ENCODE measurements at regions not wholly inside any gene's neighbourhood (a gene's known extent, or its start where the extent isn't known, plus 50 kb on each side); places are given as distances from the start of the nearest gene placed in this dataset.

DNA sequence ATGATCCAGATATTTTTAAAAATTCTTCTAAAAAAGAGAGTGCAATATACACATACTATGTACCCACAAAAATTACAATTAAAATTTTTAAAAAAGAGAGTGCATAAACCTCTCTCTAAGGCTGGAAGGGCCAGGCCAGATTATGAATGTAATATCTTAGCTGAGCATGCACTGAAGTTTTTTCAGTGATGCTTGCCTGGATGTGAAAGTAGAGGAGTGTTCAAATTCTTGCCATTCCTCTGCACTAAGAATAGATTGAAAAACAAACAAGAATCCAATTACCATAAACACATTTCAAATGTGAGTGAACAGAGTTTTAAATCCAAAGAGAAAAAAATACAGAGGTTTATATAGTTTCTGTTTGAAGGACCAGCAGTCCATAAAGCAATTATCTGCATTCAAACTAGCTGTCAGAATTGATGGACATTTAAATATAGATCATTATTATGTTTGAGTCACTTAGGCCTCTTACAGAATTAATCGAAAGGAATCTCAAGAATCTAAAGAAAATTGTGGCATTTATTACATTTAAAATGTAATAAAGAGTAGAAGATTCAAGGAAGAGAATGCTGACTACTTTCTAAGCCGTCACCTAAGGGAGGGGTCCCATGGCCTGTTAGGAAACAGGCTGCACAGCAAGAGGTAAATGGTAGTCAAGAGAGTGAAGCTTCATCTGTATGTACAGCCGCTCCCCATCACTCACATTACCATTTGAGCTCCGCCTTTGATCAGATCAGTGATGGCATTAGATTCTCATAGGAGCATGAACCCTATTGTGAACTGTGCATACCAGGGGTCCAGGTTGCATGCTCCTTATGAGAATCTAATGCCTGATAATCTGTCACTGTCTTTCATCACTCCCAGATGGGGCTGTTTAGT lies 159.3 kb upstream of the MDFIC2 start:
- ChIA-PET CTCF (no interaction called here), POLR2A (no interaction called here)
- TF ChIP-seq CTCF (IDR thresholded peaks at IDR 0.05; ENCODE audit: insufficient read depth in 1 of 2, low read depth in 1 of 2, low read length in 1 of 2, severe bottlenecking in 1 of 2, unreplicated experiment in 1 of 2): no peak
- H3K27me3 ChIP-seq (replicated peaks; ENCODE audit: control insufficient read depth, insufficient read depth, low read length): no peaks in the 10 kb centered on the region
- Mint-ChIP-seq H3K4me3 (ENCODE audit: unreplicated experiment) (no peak overlapping the region), H3K36me3 (ENCODE audit: insufficient read depth, unreplicated experiment) (no peaks in the 10 kb centered on the region), H3K4me1 (ENCODE audit: low read depth, unreplicated experiment) (no peaks in the 10 kb centered on the region), H3K27ac (ENCODE audit: unreplicated experiment) (no peak overlapping the region), H3K27me3 (ENCODE audit: insufficient read depth, unreplicated experiment) (no peaks in the 10 kb centered on the region), H3K9me3 (ENCODE audit: unreplicated experiment) (no peaks in the 10 kb centered on the region)
- H3K4me1 ChIP-seq: no peaks in the 10 kb centered on the region
- H3K36me3 ChIP-seq (ENCODE audit: control insufficient read depth, insufficient read depth, low read length): no peaks in the 10 kb centered on the region
- H3K4me3 ChIP-seq (ENCODE audit: low read depth, low read length): no peak overlapping the region
- H3K9me3 ChIP-seq: no peaks in the 10 kb centered on the region
- DNase-seq: no peak
- intact Hi-C loops (cut with micrococcal nuclease; ENCODE audit: unreplicated experiment): no loop called here
- BruUV-seq (replicated peaks): no TSS peak

DNA sequence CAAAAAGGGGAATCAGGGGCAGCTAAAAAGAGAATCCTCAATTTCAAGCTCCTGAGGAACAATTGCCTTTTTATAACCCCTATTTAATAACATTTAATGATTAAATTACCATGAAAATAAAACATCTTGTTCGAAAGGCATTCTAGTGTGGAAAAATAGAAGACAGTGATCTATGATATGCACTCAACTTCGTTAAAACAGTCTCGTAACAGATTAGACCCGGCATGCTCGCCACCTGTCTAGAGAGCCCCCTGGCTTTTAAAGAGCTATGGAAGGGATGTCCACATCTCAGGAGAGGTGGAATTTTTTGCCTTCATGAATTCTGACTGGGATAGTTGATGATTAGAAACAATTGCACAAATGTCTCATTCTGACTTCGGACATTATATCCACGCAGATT lies 153.7 kb upstream of the MDFIC2 start:
- no peaks in the 10 kb centered on the region for H3K27me3 ChIP-seq (replicated peaks; ENCODE audit: control insufficient read depth, insufficient read depth, low read length)
- POLR2A ChIA-PET: no interaction called here
- H3K4me1 ChIP-seq: no peaks in the 10 kb centered on the region
- no peaks in the 10 kb centered on the region for H3K27me3 Mint-ChIP-seq (ENCODE audit: insufficient read depth, unreplicated experiment)
- no peak overlapping the region for H3K4me3 ChIP-seq (ENCODE audit: low read depth, low read length)
- intact Hi-C loops (cut with micrococcal nuclease; ENCODE audit: unreplicated experiment): no loop called here
- H3K9me3 ChIP-seq: no peaks in the 10 kb centered on the region
- no peak for TF ChIP-seq CTCF (IDR thresholded peaks at IDR 0.05; ENCODE audit: insufficient read depth in 1 of 2, low read depth in 1 of 2, low read length in 1 of 2, severe bottlenecking in 1 of 2, unreplicated experiment in 1 of 2)
- no peaks in the 10 kb centered on the region for H3K36me3 ChIP-seq (ENCODE audit: control insufficient read depth, insufficient read depth, low read length)
- H3K9me3 Mint-ChIP-seq (ENCODE audit: unreplicated experiment): no peaks in the 10 kb centered on the region
- no peak overlapping the region for H3K27ac Mint-ChIP-seq (ENCODE audit: unreplicated experiment)
- H3K4me3 Mint-ChIP-seq (ENCODE audit: unreplicated experiment): no peak overlapping the region
- DNase-seq: no peak
- BruUV-seq (replicated peaks): no TSS peak
- no peaks in the 10 kb centered on the region for H3K4me1 Mint-ChIP-seq (ENCODE audit: low read depth, unreplicated experiment)
- no peaks in the 10 kb centered on the region for H3K36me3 Mint-ChIP-seq (ENCODE audit: insufficient read depth, unreplicated experiment)
- CTCF ChIA-PET: interaction anchor here (0.6 kb wide), 1 partner anchor 38 kb away, joined by 4 read pairs; no protein-coding TSS in a partner anchor

DNA sequence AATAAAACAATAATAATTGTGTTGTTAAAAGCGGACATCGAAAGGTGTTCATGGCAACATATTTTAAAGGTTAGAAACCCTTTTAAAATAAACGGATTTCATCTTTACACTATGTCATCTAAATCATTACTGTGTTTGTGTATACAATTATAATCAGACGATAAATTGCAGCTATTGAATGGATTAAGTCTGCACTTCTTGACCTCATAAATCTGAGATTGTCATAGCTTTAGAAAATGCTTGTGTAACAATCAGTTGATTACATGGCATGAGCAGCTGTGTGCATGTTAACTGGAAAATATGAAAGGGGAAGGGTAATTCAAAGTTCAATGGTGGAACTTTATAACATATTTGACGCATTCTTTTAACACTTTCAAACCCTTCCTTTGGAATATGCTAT lies 152.4 kb upstream of the MDFIC2 start:
- H3K27me3 ChIP-seq (replicated peaks; ENCODE audit: control insufficient read depth, insufficient read depth, low read length): no peaks in the 10 kb centered on the region
- H3K9me3 ChIP-seq: no peaks in the 10 kb centered on the region
- TF ChIP-seq CTCF (IDR thresholded peaks at IDR 0.05; ENCODE audit: insufficient read depth in 1 of 2, low read depth in 1 of 2, low read length in 1 of 2, severe bottlenecking in 1 of 2, unreplicated experiment in 1 of 2): no peak
- H3K4me3 ChIP-seq (ENCODE audit: low read depth, low read length): no peak overlapping the region
- H3K4me1 ChIP-seq: no peaks in the 10 kb centered on the region
- CTCF ChIA-PET: no interaction called here
- Mint-ChIP-seq H3K4me3 (ENCODE audit: unreplicated experiment) (no peak overlapping the region), H3K27ac (ENCODE audit: unreplicated experiment) (no peak overlapping the region), H3K36me3 (ENCODE audit: insufficient read depth, unreplicated experiment) (no peaks in the 10 kb centered on the region), H3K4me1 (ENCODE audit: low read depth, unreplicated experiment) (no peaks in the 10 kb centered on the region), H3K27me3 (ENCODE audit: insufficient read depth, unreplicated experiment) (peaks cover 8% of the 10 kb centered on the region), H3K9me3 (ENCODE audit: unreplicated experiment) (no peaks in the 10 kb centered on the region)
- intact Hi-C loops (cut with micrococcal nuclease; ENCODE audit: unreplicated experiment): no loop called here
- no peak for DNase-seq
- POLR2A ChIA-PET: no interaction called here
- no peaks in the 10 kb centered on the region for H3K36me3 ChIP-seq (ENCODE audit: control insufficient read depth, insufficient read depth, low read length)
- BruUV-seq (replicated peaks): no TSS peak

Measured in Caco-2 (cell line).